ENCODE measurements at regions not wholly inside any gene's neighbourhood (a gene's known extent, or its start where the extent isn't known, plus 50 kb on each side); places are given as distances from the start of the nearest gene placed in this dataset.

DNA sequence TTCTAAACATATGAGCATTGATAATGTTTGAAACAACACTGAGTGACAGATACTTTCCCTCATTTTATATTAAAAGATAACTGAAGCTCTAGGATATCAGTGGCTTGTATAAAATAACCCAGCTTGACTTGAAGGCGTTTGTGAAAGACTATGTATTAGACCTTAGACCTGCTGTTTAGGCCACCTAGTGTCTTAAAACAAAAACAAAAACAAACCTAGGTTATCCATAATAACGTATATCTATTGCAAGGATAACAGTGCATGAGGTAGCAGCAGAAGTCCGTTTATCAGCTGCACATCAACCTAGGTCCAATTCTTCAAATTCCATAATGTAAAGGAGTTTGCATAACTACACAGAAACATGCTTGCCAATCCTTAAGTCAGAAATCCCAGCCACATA is 79.5 kb upstream of the MAP2 start:
- Mint-ChIP-seq H3K36me3 (ENCODE audit: unreplicated experiment) (no peaks in the 10 kb centered on the region), H3K4me1 (ENCODE audit: low read depth, unreplicated experiment) (no peaks in the 10 kb centered on the region), H3K9me3 (ENCODE audit: unreplicated experiment) (no peaks in the 10 kb centered on the region), H3K27ac (ENCODE audit: unreplicated experiment) (no peak overlapping the region), H3K27me3 (ENCODE audit: unreplicated experiment) (no peaks in the 10 kb centered on the region), H3K4me3 (ENCODE audit: unreplicated experiment) (no peak overlapping the region)
- no peak for DNase-seq
- TF ChIP-seq, protein P1, sequence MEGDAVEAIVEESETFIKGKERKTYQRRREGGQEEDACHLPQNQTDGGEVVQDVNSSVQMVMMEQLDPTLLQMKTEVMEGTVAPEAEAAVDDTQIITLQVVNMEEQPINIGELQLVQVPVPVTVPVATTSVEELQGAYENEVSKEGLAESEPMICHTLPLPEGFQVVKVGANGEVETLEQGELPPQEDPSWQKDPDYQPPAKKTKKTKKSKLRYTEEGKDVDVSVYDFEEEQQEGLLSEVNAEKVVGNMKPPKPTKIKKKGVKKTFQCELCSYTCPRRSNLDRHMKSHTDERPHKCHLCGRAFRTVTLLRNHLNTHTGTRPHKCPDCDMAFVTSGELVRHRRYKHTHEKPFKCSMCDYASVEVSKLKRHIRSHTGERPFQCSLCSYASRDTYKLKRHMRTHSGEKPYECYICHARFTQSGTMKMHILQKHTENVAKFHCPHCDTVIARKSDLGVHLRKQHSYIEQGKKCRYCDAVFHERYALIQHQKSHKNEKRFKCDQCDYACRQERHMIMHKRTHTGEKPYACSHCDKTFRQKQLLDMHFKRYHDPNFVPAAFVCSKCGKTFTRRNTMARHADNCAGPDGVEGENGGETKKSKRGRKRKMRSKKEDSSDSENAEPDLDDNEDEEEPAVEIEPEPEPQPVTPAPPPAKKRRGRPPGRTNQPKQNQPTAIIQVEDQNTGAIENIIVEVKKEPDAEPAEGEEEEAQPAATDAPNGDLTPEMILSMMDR (IDR thresholded peaks at IDR 0.05; ENCODE audit: partially characterized antibody, unreplicated experiment): no peak

DNA sequence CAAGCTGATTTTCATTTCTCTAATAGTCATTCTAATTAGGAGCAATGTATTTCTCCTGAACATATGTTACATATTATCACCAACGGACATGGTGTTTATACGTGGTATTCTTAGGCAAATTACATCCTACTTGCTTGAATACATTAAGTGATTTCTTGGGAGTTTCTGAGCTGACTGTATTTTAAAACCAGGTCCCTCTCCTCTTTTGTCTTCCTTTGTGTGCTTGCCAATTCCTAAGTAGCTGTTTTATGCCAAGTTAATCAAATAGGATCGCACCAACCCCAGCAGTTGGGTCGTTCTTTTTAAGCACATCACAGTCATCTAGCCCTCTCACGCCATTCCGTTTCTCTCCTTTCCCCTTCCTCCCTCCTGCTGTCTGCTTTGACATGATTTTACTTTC is 75.4 kb upstream of the MAP2 start:
- Mint-ChIP-seq H3K27me3 (ENCODE audit: unreplicated experiment) (no peaks in the 10 kb centered on the region), H3K9me3 (ENCODE audit: unreplicated experiment) (no peaks in the 10 kb centered on the region), H3K36me3 (ENCODE audit: unreplicated experiment) (no peaks in the 10 kb centered on the region), H3K4me1 (ENCODE audit: low read depth, unreplicated experiment) (no peaks in the 10 kb centered on the region), H3K4me3 (ENCODE audit: unreplicated experiment) (no peak overlapping the region), H3K27ac (ENCODE audit: unreplicated experiment) (no peak overlapping the region)
- no peak for DNase-seq
- TF ChIP-seq, protein P1 (IDR thresholded peaks at IDR 0.05; ENCODE audit: partially characterized antibody, unreplicated experiment): no peak

DNA sequence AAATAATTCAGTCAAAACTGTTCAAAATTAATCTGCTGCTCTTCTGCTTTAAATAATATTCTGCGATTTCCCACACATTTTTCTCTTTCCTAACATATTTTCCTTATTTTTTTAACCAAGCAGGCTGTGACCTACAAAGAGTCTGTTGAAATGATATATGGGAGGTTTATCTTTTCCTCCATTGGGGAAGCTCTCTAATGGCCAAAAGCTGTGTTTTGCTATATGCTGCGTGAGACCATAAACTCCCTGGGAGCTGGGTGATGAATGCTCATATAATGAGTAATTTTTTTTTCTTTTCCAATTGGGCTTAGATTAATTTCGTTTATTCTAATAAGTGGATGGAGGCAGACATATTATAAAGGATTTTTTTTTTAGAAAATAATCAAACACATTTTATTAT is 72.2 kb upstream of the MAP2 start:
- no peak overlapping the region for H3K4me3 Mint-ChIP-seq (ENCODE audit: unreplicated experiment)
- H3K27me3 Mint-ChIP-seq (ENCODE audit: unreplicated experiment): no peaks in the 10 kb centered on the region
- no peaks in the 10 kb centered on the region for H3K36me3 Mint-ChIP-seq (ENCODE audit: unreplicated experiment)
- no peaks in the 10 kb centered on the region for H3K4me1 Mint-ChIP-seq (ENCODE audit: low read depth, unreplicated experiment)
- no peak overlapping the region for H3K27ac Mint-ChIP-seq (ENCODE audit: unreplicated experiment)
- H3K9me3 Mint-ChIP-seq (ENCODE audit: unreplicated experiment): no peaks in the 10 kb centered on the region
- DNase-seq: no peak
- TF ChIP-seq, protein P1 (IDR thresholded peaks at IDR 0.05; ENCODE audit: partially characterized antibody, unreplicated experiment): no peak

DNA sequence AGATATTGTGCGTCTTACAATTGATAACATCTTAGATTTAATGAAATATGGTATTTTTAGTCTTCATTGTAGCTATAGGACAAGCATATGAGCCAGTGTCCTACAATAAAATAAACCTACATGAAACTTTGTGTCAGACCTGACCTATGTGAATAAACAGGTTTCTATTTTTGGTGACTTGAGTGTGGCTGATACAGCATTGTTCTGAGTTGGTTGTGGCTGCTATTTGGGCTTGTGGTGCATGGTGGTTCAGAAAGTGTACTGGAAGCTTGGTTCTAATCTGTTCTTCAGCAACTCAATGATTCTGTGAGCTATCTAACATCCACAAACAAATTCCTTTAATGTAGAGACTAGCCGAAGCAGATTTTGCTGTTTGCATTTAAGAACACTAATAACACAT is 64.9 kb upstream of the MAP2 start:
- Mint-ChIP-seq H3K4me1 (ENCODE audit: low read depth, unreplicated experiment) (peaks cover 2% of the 10 kb centered on the region), H3K4me3 (ENCODE audit: unreplicated experiment) (no peak overlapping the region), H3K36me3 (ENCODE audit: unreplicated experiment) (no peaks in the 10 kb centered on the region), H3K9me3 (ENCODE audit: unreplicated experiment) (no peaks in the 10 kb centered on the region), H3K27me3 (ENCODE audit: unreplicated experiment) (no peaks in the 10 kb centered on the region), H3K27ac (ENCODE audit: unreplicated experiment) (no peak overlapping the region)
- TF ChIP-seq, protein P1 (IDR thresholded peaks at IDR 0.05; ENCODE audit: partially characterized antibody, unreplicated experiment): no peak
- no peak for DNase-seq

DNA sequence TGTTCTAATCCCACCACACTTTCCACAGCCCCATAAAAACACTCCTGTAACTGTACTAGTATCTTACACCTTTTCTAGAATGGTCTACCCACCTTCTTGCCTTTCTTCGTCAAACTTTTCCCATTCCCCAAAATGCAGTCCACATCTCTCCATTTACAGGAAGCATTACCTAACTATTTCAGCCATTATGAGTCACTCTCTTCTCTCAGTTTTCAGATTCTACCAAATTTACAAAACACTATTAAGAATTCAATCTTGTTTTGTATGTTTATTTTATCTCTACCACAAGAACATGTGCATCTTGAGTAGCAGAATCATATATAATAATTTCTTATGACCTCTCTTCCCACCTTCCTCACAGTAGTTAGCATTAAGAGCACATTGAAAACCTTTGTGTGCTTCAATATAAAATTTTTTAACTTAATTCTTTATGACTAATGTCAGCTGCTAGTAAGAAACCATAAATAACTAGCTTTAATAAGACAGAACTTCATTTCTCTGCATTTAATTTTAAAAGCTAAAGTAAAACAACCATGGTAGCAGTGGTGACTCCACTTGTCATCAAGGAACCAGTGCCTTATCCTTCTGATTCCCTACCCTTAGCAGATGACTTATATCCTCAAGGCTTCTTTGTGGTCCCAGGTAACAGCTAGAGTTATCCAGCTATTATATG is 56.6 kb upstream of the MAP2 start:
- Mint-ChIP-seq H3K36me3 (ENCODE audit: unreplicated experiment) (no peaks in the 10 kb centered on the region), H3K27ac (ENCODE audit: unreplicated experiment) (no peak overlapping the region), H3K4me3 (ENCODE audit: unreplicated experiment) (no peak overlapping the region), H3K4me1 (ENCODE audit: low read depth, unreplicated experiment) (peaks cover 2% of the 10 kb centered on the region), H3K9me3 (ENCODE audit: unreplicated experiment) (peaks cover 2% of the 10 kb centered on the region), H3K27me3 (ENCODE audit: unreplicated experiment) (no peaks in the 10 kb centered on the region)
- TF ChIP-seq, protein P1 (IDR thresholded peaks at IDR 0.05; ENCODE audit: partially characterized antibody, unreplicated experiment): no peak
- DNase-seq: no peak
